ENCODE measurements at regions not wholly inside any gene's neighbourhood (a gene's known extent, or its start where the extent isn't known, plus 50 kb on each side); places are given as distances from the start of the nearest gene placed in this dataset.

DNA sequence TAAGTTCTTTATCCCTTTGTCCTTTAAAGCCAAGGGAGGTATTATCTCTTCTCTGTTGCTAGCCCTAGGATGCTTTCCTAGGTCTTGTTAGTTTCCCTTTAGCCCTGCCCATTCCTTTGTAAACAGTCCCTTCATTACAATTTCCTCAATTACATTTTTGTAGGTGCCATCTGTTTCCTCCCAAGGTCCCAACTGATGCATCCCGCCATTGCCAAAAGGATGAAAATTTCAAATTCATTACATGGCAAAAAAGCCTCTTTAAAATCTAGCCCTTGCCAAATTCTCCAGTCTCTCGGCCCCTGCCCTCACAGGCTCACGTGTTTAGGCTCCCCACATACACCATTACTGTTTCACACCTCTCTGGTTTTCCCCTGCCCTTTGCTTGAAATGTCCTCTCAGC is 151.9 kb upstream of the C1orf87 start (continued):
- TF ChIP-seq, protein P1, sequence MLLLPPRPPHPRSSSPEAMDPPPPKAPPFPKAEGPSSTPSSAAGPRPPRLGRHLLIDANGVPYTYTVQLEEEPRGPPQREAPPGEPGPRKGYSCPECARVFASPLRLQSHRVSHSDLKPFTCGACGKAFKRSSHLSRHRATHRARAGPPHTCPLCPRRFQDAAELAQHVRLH (tag by site-specific recombination; IDR thresholded peaks at IDR 0.05) = no peak
- no peak for TF ChIP-seq ZBTB21 (tag by site-specific recombination; IDR thresholded peaks at IDR 0.05)

DNA sequence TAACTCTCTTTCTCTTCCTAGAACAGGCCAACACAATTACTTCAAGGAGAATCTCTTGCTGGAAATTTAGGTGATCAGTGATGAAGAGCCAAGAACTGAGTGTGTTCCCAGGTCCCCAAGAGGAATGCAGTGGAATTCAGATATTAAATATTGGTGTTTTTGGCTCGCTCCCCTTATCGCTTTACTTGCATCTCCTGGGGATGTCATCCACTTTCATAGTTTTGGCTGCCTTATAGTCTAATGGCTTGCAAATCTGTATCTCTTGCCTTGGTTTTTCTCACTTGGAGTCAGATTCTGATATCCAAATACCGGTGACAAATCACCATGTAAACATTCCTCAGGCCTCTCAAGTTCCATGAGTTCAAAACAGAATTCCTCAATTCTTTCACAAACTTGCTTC is 151.0 kb upstream of the C1orf87 start:
- H3K4me3 ChIP-seq (ENCODE audit: low read depth, low read length) = no peak overlapping the region
- POLR2A ChIA-PET = no interaction called here
- no peak overlapping the region for H3K27ac ChIP-seq (ENCODE audit: extremely low read depth, low read depth, low read length)
- TF ChIP-seq ZNF37A (tag by site-specific recombination; IDR thresholded peaks at IDR 0.05) (no peak), ZNF529 (tag by site-specific recombination; IDR thresholded peaks at IDR 0.05; ENCODE audit: insufficient replicate concordance) (no peak), ZNF138 (tag by site-specific recombination; IDR thresholded peaks at IDR 0.05; ENCODE audit: borderline replicate concordance) (no peak)
- CTCF ChIA-PET = interaction anchor here (0.9 kb wide), 1 partner anchor 633 kb away, joined by 4 read pairs; no protein-coding TSS in a partner anchor
- H3K9me3 ChIP-seq (ENCODE audit: control insufficient read depth, insufficient read depth, low read depth, low read length) = no peaks in the 10 kb centered on the region
- no peaks in the 10 kb centered on the region for H3K36me3 ChIP-seq (ENCODE audit: control insufficient read depth in 2 of 2, insufficient read depth in 1 of 2, low read length in 2 of 2)
- no peaks in the 10 kb centered on the region for H3K4me1 ChIP-seq (ENCODE audit: control insufficient read depth, insufficient read depth, low read length)

DNA sequence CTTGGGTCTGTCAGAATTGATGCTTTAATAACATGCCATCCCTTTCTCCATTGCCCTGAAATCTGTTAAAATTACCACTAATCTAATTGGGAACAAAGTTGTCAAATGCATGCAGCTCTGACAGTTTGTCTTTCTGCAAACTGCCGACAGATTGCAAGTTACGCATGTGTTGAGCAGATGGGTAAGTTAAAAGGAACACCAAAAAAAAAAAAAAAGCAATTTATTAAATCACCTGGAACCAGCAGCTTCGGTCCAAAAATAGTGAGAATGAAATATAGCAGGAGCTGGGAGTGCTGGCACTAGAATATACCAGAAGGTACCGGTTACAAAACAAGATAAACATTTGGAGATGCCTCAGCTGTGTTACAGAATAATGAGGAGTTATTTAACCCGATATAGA is 149.6 kb upstream of the C1orf87 start:
- H3K9me3 ChIP-seq (ENCODE audit: control insufficient read depth, insufficient read depth, low read depth, low read length) = no peaks in the 10 kb centered on the region
- H3K36me3 ChIP-seq (ENCODE audit: control insufficient read depth in 2 of 2, insufficient read depth in 1 of 2, low read length in 2 of 2) = no peaks in the 10 kb centered on the region
- H3K4me1 ChIP-seq (ENCODE audit: control insufficient read depth, insufficient read depth, low read length) = no peaks in the 10 kb centered on the region
- ChIA-PET CTCF (no interaction called here), POLR2A (interaction anchor here (0.6 kb wide), 1 partner anchor 1246 kb away, joined by 4 read pairs; no protein-coding TSS in a partner anchor)
- no peak overlapping the region for H3K27ac ChIP-seq (ENCODE audit: extremely low read depth, low read depth, low read length)
- no peak overlapping the region for H3K4me3 ChIP-seq (ENCODE audit: low read depth, low read length)
- TF ChIP-seq ZNF112 (tag by site-specific recombination; IDR thresholded peaks at IDR 0.05) (no peak), ZNF76 (tag by site-specific recombination; IDR thresholded peaks at IDR 0.05; ENCODE audit: borderline replicate concordance, low read depth) (no peak), YY2 (tag by site-specific recombination; IDR thresholded peaks at IDR 0.05) (no peak)

DNA sequence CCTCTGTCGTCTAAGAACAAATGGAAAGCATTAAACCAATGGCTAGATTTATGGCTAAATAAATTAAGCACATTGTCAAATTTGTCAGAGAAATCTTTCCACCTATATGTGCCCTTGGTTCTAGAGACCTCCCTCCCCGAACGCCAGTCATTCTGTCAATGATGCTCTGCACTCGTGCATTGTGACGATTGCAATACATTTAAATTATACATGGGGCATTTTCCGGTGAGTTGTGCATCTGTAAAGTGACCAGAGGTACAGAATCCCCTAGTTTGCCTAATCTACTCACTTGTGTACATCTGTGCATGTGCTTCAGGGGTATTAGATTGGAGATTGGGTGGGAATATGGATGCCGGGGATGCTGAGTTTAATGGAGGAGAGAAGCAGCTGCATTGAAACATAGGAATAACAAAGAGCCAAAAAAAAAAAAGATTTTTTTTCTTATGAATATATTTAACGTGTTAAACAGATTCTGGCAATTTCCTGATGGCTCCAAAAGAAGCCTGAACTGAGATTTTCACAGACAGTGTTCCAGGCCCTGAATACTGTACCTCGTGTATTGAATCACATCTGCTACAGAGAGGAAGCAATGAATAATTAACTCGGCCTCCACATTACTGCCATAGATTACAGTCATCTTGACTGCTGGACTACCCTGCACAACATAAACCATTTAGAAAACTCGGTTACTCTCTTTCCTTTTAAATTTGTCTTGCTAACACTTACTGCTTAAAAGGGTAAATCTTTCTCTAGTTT is 149.0 kb upstream of the C1orf87 start:
- no peak for TF ChIP-seq ZNF623 (tag by site-specific recombination; IDR thresholded peaks at IDR 0.05)
- TF ChIP-seq KLF7 (tag by site-specific recombination; IDR thresholded peaks at IDR 0.05; ENCODE audit: borderline replicate concordance) = no peak
- TF ChIP-seq ZNF366 (tag by site-specific recombination; conservative IDR thresholded peaks at IDR 0.05) = no peak
- no peak for TF ChIP-seq ZNF10 (tag by site-specific recombination; IDR thresholded peaks at IDR 0.05)
- TF ChIP-seq, protein P2, sequence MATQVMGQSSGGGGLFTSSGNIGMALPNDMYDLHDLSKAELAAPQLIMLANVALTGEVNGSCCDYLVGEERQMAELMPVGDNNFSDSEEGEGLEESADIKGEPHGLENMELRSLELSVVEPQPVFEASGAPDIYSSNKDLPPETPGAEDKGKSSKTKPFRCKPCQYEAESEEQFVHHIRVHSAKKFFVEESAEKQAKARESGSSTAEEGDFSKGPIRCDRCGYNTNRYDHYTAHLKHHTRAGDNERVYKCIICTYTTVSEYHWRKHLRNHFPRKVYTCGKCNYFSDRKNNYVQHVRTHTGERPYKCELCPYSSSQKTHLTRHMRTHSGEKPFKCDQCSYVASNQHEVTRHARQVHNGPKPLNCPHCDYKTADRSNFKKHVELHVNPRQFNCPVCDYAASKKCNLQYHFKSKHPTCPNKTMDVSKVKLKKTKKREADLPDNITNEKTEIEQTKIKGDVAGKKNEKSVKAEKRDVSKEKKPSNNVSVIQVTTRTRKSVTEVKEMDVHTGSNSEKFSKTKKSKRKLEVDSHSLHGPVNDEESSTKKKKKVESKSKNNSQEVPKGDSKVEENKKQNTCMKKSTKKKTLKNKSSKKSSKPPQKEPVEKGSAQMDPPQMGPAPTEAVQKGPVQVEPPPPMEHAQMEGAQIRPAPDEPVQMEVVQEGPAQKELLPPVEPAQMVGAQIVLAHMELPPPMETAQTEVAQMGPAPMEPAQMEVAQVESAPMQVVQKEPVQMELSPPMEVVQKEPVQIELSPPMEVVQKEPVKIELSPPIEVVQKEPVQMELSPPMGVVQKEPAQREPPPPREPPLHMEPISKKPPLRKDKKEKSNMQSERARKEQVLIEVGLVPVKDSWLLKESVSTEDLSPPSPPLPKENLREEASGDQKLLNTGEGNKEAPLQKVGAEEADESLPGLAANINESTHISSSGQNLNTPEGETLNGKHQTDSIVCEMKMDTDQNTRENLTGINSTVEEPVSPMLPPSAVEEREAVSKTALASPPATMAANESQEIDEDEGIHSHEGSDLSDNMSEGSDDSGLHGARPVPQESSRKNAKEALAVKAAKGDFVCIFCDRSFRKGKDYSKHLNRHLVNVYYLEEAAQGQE (tag by site-specific recombination; IDR thresholded peaks at IDR 0.05) = no peak
- TF ChIP-seq ZNF266 (tag by site-specific recombination; IDR thresholded peaks at IDR 0.05; ENCODE audit: low read depth) = no peak
- no peak for TF ChIP-seq YY2 (tag by site-specific recombination; IDR thresholded peaks at IDR 0.05)
- no peak for TF ChIP-seq ZNF791 (tag by site-specific recombination; IDR thresholded peaks at IDR 0.05)
- TF ChIP-seq IKZF3 (tag by site-specific recombination; IDR thresholded peaks at IDR 0.05) = no peak
- TF ChIP-seq ZNF48 (tag by site-specific recombination; IDR thresholded peaks at IDR 0.05) = no peak
- no peak for TF ChIP-seq ZNF391 (tag by site-specific recombination; IDR thresholded peaks at IDR 0.05; ENCODE audit: borderline replicate concordance, low read depth)
- Histone ChIP-seq H3K36me3 (ENCODE audit: control insufficient read depth in 2 of 2, insufficient read depth in 1 of 2, low read length in 2 of 2) (no peaks in the 10 kb centered on the region), H3K4me1 (ENCODE audit: control insufficient read depth, insufficient read depth, low read length) (no peaks in the 10 kb centered on the region), H3K9me3 (ENCODE audit: control insufficient read depth, insufficient read depth, low read depth, low read length) (no peaks in the 10 kb centered on the region), H3K27ac (ENCODE audit: extremely low read depth, low read depth, low read length) (no peak overlapping the region), H3K4me3 (ENCODE audit: low read depth, low read length) (no peak overlapping the region)
- POLR2A ChIA-PET = no interaction called here
- CTCF ChIA-PET = no interaction called here

Measured in HEK293 (cell line).